HG02610 (cell line): ENCODE measurements at regions not wholly inside any gene's neighbourhood (a gene's known extent, or its start where the extent isn't known, plus 50 kb on each side); places are given as distances from the start of the nearest gene placed in this dataset.
"Not testable (repeated sequence)": the region's sequence is repeated elsewhere in the genome, so short reads cannot be mapped to it uniquely, and the experiment has no call there.

Experiments
- ATAC-seq: cut with Tn5 transposase; IDR thresholded peaks from one replicate; pipeline ENCODE4 v1.9.1; 2021; ENCODE audit warnings: mild to moderate bottlenecking, moderate library complexity; ENCODE audit not compliant: unreplicated experiment

DNA sequence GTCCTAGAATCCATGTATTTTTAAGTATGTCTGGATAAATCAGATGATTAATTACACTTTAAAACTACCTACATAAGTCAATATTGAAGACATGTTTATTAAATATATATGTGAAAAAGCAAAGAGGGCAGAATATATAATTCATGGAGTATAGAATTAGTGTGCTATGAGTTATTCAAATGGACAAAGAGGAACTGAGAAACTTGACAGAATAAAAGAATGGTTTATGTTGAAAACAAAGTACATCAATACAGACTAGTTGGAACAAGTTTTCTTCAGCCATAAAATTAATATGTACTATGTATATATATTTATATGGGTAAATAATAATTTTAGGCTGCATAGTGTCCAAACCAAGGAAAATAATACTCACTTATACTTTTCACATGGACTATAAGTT is 173.5 kb downstream of the NPFFR2 start:
- ATAC-seq, result peak; percentile 33

DNA sequence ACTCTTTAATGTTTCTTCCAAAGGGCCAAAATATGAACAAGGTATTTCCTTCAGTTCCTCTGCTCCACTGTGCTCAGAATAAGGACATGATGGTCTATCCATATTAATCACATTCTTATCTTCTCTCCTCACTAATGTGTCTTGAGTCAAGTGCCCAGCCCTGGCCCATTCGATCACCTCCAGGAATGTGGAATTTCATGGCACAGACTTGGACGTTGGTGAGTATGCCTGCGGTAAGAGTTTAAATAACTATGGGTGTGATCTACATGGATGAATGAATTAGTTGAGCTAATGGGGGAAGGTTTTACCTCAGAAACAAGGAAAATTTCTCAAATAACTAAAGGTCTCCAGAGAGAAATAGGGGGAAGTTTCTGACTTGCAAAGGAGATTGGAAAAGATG is 174.0 kb downstream of the NPFFR2 start:
- ATAC-seq, result no peak

DNA sequence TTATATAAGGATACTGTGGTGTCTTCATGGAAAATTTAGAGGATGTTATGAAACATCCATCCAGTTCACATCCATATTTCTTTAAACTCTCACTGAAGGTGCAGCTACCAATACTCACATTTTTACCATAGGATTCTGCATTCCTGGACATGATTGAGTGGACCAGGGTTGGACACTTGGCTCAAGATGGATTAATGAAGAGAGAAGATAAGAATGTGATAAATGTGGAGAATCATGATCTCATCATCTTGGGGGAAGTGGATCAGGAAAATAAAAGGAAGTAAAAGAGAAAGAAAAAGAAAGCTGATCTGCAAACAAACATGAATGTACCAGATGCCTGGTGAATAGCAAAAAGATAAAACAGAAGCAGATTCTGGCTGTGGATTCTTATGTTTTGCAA is 175.4 kb downstream of the NPFFR2 start:
- ATAC-seq, result no peak

DNA sequence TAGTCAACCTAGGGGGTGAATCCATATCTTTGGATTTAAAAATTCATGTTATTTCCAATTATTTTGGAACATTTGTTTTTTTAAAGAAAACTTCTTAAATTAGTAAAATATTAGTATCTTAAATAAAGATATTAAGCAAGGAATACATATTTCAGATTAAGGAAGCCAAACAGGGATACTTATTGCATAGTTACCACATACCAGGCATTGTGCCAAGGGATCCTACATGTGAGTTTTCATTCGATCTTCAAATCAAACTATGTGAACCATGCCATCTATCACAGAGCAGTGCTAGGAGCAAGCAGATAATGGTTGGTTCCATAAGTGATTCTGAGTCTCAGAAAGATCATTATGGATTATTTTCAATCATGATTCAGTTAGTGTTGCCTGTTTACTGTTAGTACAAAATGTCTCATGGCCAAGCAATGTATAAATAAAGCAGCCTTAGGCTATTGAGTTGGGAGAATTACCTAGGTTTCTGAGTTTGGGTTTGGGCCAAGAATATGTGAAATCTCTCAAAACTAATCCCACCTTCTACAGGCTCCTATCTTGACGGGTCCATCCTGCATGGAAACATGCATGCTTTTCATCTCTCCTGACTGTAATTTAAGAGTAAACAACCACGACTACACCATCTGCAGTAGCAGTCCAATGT is 176.7 kb downstream of the NPFFR2 start:
- ATAC-seq, result no peak

DNA sequence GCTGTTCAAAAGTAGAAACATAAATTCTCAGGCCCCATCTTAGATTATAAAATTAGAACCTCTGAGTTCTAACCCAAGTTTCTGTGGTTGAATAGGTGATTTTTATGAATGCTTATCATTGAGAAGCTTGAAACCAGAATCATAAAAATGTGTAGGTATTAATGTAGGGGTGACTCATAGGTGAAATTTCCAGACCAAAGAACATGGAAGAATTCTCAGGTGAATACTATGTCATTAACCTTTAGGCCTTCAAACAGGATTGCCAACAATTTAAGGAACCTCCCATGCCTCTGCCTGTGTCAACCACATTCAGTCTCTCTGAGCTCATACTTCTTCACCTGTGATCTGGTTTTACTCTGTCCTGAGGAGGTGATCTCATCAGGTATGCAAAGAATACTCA is 177.8 kb downstream of the NPFFR2 start:
- peak; percentile 84 for ATAC-seq

DNA sequence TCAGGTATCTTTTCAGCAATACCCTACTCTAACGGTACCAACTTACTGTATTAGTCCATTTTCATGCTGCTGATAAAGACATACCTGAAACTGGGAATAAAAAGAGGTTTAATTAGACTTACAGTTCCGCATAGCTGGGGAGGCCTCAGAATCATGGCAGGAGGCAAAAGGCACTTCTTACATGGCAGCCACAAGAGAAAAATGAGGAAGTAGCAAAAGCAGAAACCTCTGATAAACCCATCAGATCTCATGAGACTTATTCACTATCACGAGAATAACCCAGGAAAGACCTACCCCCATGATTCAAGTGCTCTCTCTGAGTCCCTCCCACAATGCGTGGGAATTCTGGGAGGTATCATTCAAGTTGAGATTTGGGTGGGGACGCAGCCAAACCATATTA is 182.0 kb downstream of the NPFFR2 start:
- ATAC-seq, result not testable (repeated sequence)

DNA sequence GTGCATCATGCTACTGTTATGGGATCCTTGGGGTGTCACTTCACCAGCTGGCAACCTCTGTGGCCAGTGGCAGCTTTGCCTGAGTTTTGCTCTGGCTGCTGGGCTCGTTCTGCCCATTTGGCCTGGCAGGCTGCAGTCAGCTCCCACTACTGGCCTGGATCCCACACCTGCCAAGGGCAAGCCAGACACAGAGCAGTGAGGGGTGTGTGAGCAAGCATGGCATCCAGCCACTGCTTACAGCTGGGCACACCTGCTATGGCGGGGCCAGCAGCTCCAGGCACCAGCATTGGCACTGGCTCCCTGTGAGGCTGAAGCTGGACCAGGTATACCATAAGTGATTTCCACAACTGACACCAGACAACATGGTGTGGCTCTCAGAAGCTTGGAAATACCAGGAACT is 183.4 kb downstream of the NPFFR2 start:
- no peak for ATAC-seq

DNA sequence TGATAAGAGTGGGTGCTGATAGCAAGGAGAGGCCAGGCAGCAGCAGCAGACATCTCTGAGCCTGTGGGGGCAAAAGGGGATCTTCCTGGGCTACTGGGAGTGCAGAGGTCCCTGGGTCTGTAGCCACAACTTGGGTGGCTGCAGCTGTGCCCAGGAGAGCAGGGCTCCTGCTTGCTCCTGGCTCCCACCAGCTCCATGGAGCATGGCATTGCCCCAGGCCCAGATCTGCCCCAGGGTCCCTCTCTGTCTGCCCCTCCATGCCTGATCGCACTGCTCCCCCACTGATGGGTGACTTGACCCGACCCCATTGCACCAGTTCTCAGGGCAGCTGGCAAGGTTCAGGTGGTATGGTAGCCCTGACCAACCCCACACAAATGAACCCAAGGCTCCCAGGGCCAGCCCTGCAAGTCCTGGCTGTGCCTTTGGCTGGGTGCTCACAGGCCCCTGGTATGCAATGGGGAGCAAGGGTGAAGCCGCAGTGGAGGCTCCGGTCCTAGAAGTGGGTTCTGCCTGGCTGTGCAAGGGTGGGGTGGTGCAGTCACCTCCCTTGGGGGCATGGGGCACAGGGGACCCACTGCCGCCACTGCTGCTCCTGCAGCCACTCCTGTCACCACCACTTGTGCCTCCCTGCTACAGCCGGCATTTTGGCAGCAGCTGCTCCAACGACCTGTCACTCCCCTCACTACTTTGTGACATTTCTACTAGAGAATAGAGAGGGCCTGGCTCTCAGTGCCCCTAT is 184.9 kb downstream of the NPFFR2 start:
- no peak for ATAC-seq

DNA sequence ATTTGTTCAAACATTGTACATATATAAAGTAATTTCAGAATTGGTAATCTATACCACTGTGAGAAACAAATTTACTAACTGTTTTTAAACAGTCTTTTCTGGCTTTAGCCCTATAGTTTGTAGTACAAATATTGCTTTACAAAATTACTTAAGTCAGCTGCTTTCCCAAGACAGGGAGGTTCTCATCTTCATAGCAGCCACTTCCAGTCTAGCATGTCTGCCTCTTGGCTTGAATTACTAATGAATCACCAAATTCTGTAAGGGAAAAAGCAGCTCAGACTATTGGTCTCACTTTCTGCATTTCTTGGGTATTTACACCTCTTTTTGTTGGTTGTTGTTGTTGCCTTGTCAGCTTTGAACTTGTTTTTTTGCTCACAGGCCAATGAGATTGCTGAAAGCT is 187.2 kb downstream of the NPFFR2 start:
- no peak for ATAC-seq
